HL-60 (cell line): ENCODE measurements at regions not wholly inside any gene's neighbourhood (a gene's known extent, or its start where the extent isn't known, plus 50 kb on each side); places are given as distances from the start of the nearest gene placed in this dataset.

Experiments used
- CTCF ChIP-seq: IDR thresholded peaks from one replicate; pipeline ENCODE4 v1.5.1; 2011; ENCODE audit warnings: low read length, control low read depth, inconsistent platforms; ENCODE audit not compliant: insufficient read depth
- SPI1 ChIP-seq: IDR thresholded peaks from 2 replicates; pipeline ENCODE4 v1.6.1; 2012; ENCODE audit warnings: low read depth, mild to moderate bottlenecking, borderline replicate concordance

DNA sequence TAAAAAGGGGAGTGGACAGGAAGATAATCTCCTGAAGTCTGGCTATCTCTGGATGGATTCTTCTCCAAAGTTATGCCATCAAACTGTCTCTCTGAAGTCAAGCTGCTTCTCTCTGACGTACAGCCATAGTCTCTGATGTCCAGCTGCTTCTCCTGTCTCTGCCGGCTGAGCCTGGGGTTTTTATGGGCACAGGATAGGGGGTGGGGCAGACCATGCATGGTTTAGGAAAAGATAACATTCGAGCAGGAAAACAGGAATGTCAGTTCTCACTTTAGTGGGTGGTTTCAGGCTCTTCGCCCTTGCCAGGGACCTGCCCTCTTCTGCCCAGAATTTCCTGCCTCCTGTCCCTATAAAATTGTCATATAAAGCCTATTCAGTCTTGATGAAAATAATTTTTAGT lies 110.9 kb upstream of the ROBO1 start:
- TF ChIP-seq CTCF, result no peak
- no peak for TF ChIP-seq SPI1
